IPS-18a (cell line): ENCODE measurements at regions not wholly inside any gene's neighbourhood (a gene's known extent, or its start where the extent isn't known, plus 50 kb on each side); places are given as distances from the start of the nearest gene placed in this dataset.

Experiments
- H3K27ac ChIP-seq: one replicate; pipeline ENCODE4 v1.5.1; 2013; ENCODE audit warnings: low read length
- H3K27me3 ChIP-seq: one replicate; pipeline ENCODE4 v1.6.1; 2013; ENCODE audit warnings: mild to moderate bottlenecking, low read length; ENCODE audit not compliant: control insufficient read depth, insufficient read depth
- H3K36me3 ChIP-seq: one replicate; pipeline ENCODE4 v1.6.1; 2013; ENCODE audit warnings: low read depth, low read length; ENCODE audit not compliant: control insufficient read depth
- H3K4me1 ChIP-seq: one replicate; pipeline ENCODE4 v1.6.1; 2013; ENCODE audit warnings: low read depth, low read length; ENCODE audit not compliant: control insufficient read depth
- H3K4me3 ChIP-seq: one replicate; pipeline ENCODE4 v1.5.1; 2013; ENCODE audit warnings: low read length
- H3K9ac ChIP-seq: one replicate; pipeline ENCODE4 v1.6.1; 2013; ENCODE audit warnings: mild to moderate bottlenecking, low read length, moderate library complexity
- H3K9me3 ChIP-seq: one replicate; pipeline ENCODE4 v1.6.1; 2013; ENCODE audit warnings: low read depth, low read length; ENCODE audit not compliant: control insufficient read depth

GRCh38 chr18:78559584-78559983, 420.0 kb upstream of the SALL3 start:
- Histone ChIP-seq H3K4me3 (no peak overlapping the region), H3K36me3 (no peaks in the 10 kb centered on the region), H3K27ac (no peak overlapping the region), H3K9ac (no peak overlapping the region), H3K27me3 (no peaks in the 10 kb centered on the region), H3K9me3 (no peaks in the 10 kb centered on the region), H3K4me1 (no peaks in the 10 kb centered on the region)

GRCh38 chr18:78561757-78562510, 417.7 kb upstream of the SALL3 start:
- H3K27ac ChIP-seq: no peak overlapping the region
- H3K36me3 ChIP-seq: no peaks in the 10 kb centered on the region
- no peaks in the 10 kb centered on the region for H3K27me3 ChIP-seq
- H3K4me3 ChIP-seq: no peak overlapping the region
- H3K9me3 ChIP-seq: no peaks in the 10 kb centered on the region
- H3K9ac ChIP-seq: no peak overlapping the region
- no peaks in the 10 kb centered on the region for H3K4me1 ChIP-seq

- Histone ChIP-seq H3K27ac (no peak overlapping the region), H3K4me3 (no peak overlapping the region), H3K36me3 (no peaks in the 10 kb centered on the region), H3K9ac (no peak overlapping the region), H3K4me1 (no peaks in the 10 kb centered on the region), H3K9me3 (no peaks in the 10 kb centered on the region), H3K27me3 (no peaks in the 10 kb centered on the region)
Observed at GRCh38 chr18:78562531-78562961, 417.1 kb upstream of the SALL3 start.

GRCh38 chr18:78563110-78563509, 416.5 kb upstream of the SALL3 start:
- H3K4me1 ChIP-seq: no peaks in the 10 kb centered on the region
- no peaks in the 10 kb centered on the region for H3K36me3 ChIP-seq
- no peak overlapping the region for H3K9ac ChIP-seq
- H3K27me3 ChIP-seq: no peaks in the 10 kb centered on the region
- H3K27ac ChIP-seq: no peak overlapping the region
- no peaks in the 10 kb centered on the region for H3K9me3 ChIP-seq
- H3K4me3 ChIP-seq: no peak overlapping the region

- H3K4me3 ChIP-seq: no peak overlapping the region
- H3K9me3 ChIP-seq: no peaks in the 10 kb centered on the region
- no peaks in the 10 kb centered on the region for H3K36me3 ChIP-seq
- no peaks in the 10 kb centered on the region for H3K27me3 ChIP-seq
- H3K4me1 ChIP-seq: no peaks in the 10 kb centered on the region
- no peak overlapping the region for H3K27ac ChIP-seq
- no peak overlapping the region for H3K9ac ChIP-seq
Observed at GRCh38 chr18:78564030-78564429, 415.6 kb upstream of the SALL3 start.

GRCh38 chr18:78564518-78564917, 415.1 kb upstream of the SALL3 start:
- H3K27me3 ChIP-seq: no peaks in the 10 kb centered on the region
- no peaks in the 10 kb centered on the region for H3K36me3 ChIP-seq
- H3K4me3 ChIP-seq: no peak overlapping the region
- H3K9ac ChIP-seq: no peak overlapping the region
- peaks cover under 1% of the 10 kb centered on the region for H3K9me3 ChIP-seq
- H3K27ac ChIP-seq: no peak overlapping the region
- H3K4me1 ChIP-seq: no peaks in the 10 kb centered on the region

- Histone ChIP-seq H3K9me3 (peaks cover 3% of the 10 kb centered on the region), H3K4me1 (no peaks in the 10 kb centered on the region), H3K27me3 (no peaks in the 10 kb centered on the region), H3K4me3 (no peak overlapping the region), H3K36me3 (no peaks in the 10 kb centered on the region), H3K27ac (no peak overlapping the region), H3K9ac (no peak overlapping the region)
Observed at GRCh38 chr18:78565240-78565639, 414.4 kb upstream of the SALL3 start.

GRCh38 chr18:78566065-78566464, 413.6 kb upstream of the SALL3 start:
- no peak overlapping the region for H3K9ac ChIP-seq
- H3K9me3 ChIP-seq: peaks cover 3% of the 10 kb centered on the region
- no peak overlapping the region for H3K27ac ChIP-seq
- H3K4me1 ChIP-seq: no peaks in the 10 kb centered on the region
- H3K27me3 ChIP-seq: no peaks in the 10 kb centered on the region
- H3K4me3 ChIP-seq: no peak overlapping the region
- H3K36me3 ChIP-seq: no peaks in the 10 kb centered on the region

GRCh38 chr18:78566720-78567119, 412.9 kb upstream of the SALL3 start:
- Histone ChIP-seq H3K4me3 (no peak overlapping the region), H3K9ac (no peak overlapping the region), H3K9me3 (peaks cover 3% of the 10 kb centered on the region), H3K36me3 (no peaks in the 10 kb centered on the region), H3K4me1 (no peaks in the 10 kb centered on the region), H3K27ac (no peak overlapping the region), H3K27me3 (no peaks in the 10 kb centered on the region)

GRCh38 chr18:78571063-78571785, 408.4 kb upstream of the SALL3 start:
- Histone ChIP-seq H3K36me3 (no peaks in the 10 kb centered on the region), H3K27ac (no peak overlapping the region), H3K4me3 (no peak overlapping the region), H3K9ac (no peak overlapping the region), H3K9me3 (peaks cover 13% of the 10 kb centered on the region), H3K27me3 (no peaks in the 10 kb centered on the region), H3K4me1 (no peaks in the 10 kb centered on the region)

- H3K9ac ChIP-seq: no peak overlapping the region
- H3K9me3 ChIP-seq: peaks cover 13% of the 10 kb centered on the region
- H3K4me3 ChIP-seq: no peak overlapping the region
- H3K27ac ChIP-seq: no peak overlapping the region
- no peaks in the 10 kb centered on the region for H3K27me3 ChIP-seq
- no peaks in the 10 kb centered on the region for H3K4me1 ChIP-seq
- no peaks in the 10 kb centered on the region for H3K36me3 ChIP-seq
Observed at GRCh38 chr18:78571831-78572347, 407.7 kb upstream of the SALL3 start.
